Stomach (tissue), 8 donors: ENCODE measurements at regions not wholly inside any gene's neighbourhood (a gene's known extent, or its start where the extent isn't known, plus 50 kb on each side); places are given as distances from the start of the nearest gene placed in this dataset.
A peak's percentile ranks its signal among the peaks of the same experiment; 100 is the strongest.

Experiments
- DNase-seq, 2 donors: peaks; one replicate each; pipeline versions ENCODE4 v3.0.0 to v3.0.0-alpha.2; 2013 to 2019
- H3K27ac ChIP-seq, 5 donors: fragments of 200-600 bp in 4 of 5; sonication (generic) in 4 of 5; one replicate each; pipeline ENCODE4 v1.5.1; 2013 to 2019; ENCODE audit warnings: mild to moderate bottlenecking in 1 of 5, moderate library complexity in 1 of 5
- H3K27me3 ChIP-seq, 3 donors: fragments of 200-600 bp; sonication (generic); one replicate each; pipeline ENCODE4 v1.5.1; 2017 to 2019; ENCODE audit warnings: mixed run types in 1 of 3
- H3K36me3 ChIP-seq, 4 donors: fragments of 200-600 bp; sonication (generic); 1 replicate in 3 of 4; 2 replicates in 1 of 4; pipeline ENCODE4 v1.5.1; 2016 to 2019
- H3K4me1 ChIP-seq, 4 donors: fragments of 200-600 bp; sonication (generic); one replicate each; pipeline ENCODE4 v1.5.1; 2016 to 2019
- H3K4me3 ChIP-seq, 4 donors: fragments of 200-600 bp; sonication (generic) in 3 of 4; one replicate each; pipeline ENCODE4 v1.5.1; 2016 to 2019; ENCODE audit warnings: mild to moderate bottlenecking in 1 of 4
- H3K9me3 ChIP-seq, 4 donors: fragments of 200-600 bp; sonication (generic); one replicate each; pipeline ENCODE4 v1.5.1; 2016 to 2019
- CTCF ChIP-seq, 7 experiments: fragments of 450-650 bp in 4 of 7; fragments of 200-600 bp in 3 of 7; sonication (generic) in 3 of 7; IDR thresholded peaks; one replicate each; pipeline ENCODE4 v1.5.1; 2016 to 2019; ENCODE audit warnings: antibody characterized with exemption in 7 of 7, control low read depth in 2 of 7, mild to moderate bottlenecking in 1 of 7
- EP300 ChIP-seq: sonication (generic); formaldehyde crosslinking; IDR thresholded peaks from one replicate; pipeline ENCODE4 v1.6.1; 2017; ENCODE audit warnings: antibody characterized with exemption
- POLR2A ChIP-seq, 4 donors: fragments of 450-650 bp; IDR thresholded peaks; one replicate each; pipeline ENCODE4 v1.6.1; 2016; ENCODE audit warnings: antibody characterized with exemption in 4 of 4, control low read depth in 2 of 4, mild to moderate bottlenecking in 1 of 4, moderate library complexity in 1 of 4
- POLR2AphosphoS5 ChIP-seq, 3 donors: sonication (generic); formaldehyde crosslinking; IDR thresholded peaks; one replicate each; pipeline ENCODE4 v1.6.1; 2016; ENCODE audit warnings: antibody characterized with exemption in 3 of 3
- WGBS, 5 donors: extraction: QIAGEN DNeasy Blood & Tissue Kit in 3 of 5; methylation state at CpG; one replicate each; pipeline versions ENCODE4 v1.1.5 to v1.1.7; 2013 to 2018; 5-methylcytosine and 5-hydroxymethylcytosine counted together
- intact Hi-C: fragments of 100-400 bp; cut with DNase I; formaldehyde crosslinking; loops from one replicate; pipeline ENCODE4 v1.15.1; 2023; ENCODE audit warnings: low total_unique reads
- donor health status: healthy with polysubstance abuse.
- donor health status: Bipolar disorder and iron deficiency.
- donor health status: healthy.

- DNase-seq: no peak
- Histone ChIP-seq H3K36me3 (no peaks in the 10 kb centered on the region), H3K4me3 (no peak overlapping the region), H3K27me3 (peaks cover 0 to 7% (median 0%) of the 10 kb centered on the region in 3 donors), H3K9me3 (no peaks in the 10 kb centered on the region), H3K27ac (no peak overlapping the region), H3K4me1 (no peaks in the 10 kb centered on the region)
- TF ChIP-seq POLR2AphosphoS5 (IDR thresholded peaks at IDR 0.05): no peak
- TF ChIP-seq CTCF (IDR thresholded peaks at IDR 0.05): no peak
- TF ChIP-seq POLR2A (IDR thresholded peaks at IDR 0.05): no peak
- TF ChIP-seq EP300: no peak
- intact Hi-C loops: no loop called here
- WGBS, 5 donors: 92 to 96% (median 93%) methylated on average over 7 of the region's 7 CpGs
Observed at GRCh38 chr2:241940329-241940728, 70.8 kb downstream of the RTP5 start.

GRCh38 chr2:241941691-241942301 is 72.3 kb downstream of the RTP5 start:
- DNase-seq: peak; percentile 13 to 54
- WGBS, 5 donors: 43 to 50% (median 48%) methylated on average over 17 of the region's 17 CpGs

GRCh38 chr2:241942416-241943208 is 73.1 kb downstream of the RTP5 start:
- Histone ChIP-seq H3K4me3 (no peak overlapping the region), H3K27me3 (peaks cover 0 to 10% (median 0%) of the 10 kb centered on the region in 3 donors), H3K4me1 (no peaks in the 10 kb centered on the region), H3K27ac (no peak overlapping the region), H3K36me3 (no peaks in the 10 kb centered on the region), H3K9me3 (no peaks in the 10 kb centered on the region)
- DNase-seq: peak in 1 of 2 donors; percentile 16
- 85 to 92% (median 91%) methylated on average over 18 to 19 of the region's 19 CpGs for WGBS, 5 donors
- intact Hi-C loops: no loop called here
- no peak for TF ChIP-seq CTCF (IDR thresholded peaks at IDR 0.05)

More at GRCh38 chr2:241941691-241942301, 72.3 kb downstream of the RTP5 start:
- no peak for TF ChIP-seq CTCF (IDR thresholded peaks at IDR 0.05)
- TF ChIP-seq POLR2AphosphoS5 (IDR thresholded peaks at IDR 0.05): no peak
- TF ChIP-seq POLR2A (IDR thresholded peaks at IDR 0.05): no peak
- no peak for TF ChIP-seq EP300
- no peak overlapping the region for H3K4me3 ChIP-seq
- H3K4me1 ChIP-seq: no peaks in the 10 kb centered on the region
- intact Hi-C loops: no loop called here
- no peaks in the 10 kb centered on the region for H3K36me3 ChIP-seq
- H3K9me3 ChIP-seq: no peaks in the 10 kb centered on the region
- H3K27me3 ChIP-seq: peaks cover 0 to 2% (median 0%) of the 10 kb centered on the region in 3 donors
- no peak overlapping the region for H3K27ac ChIP-seq

- no peaks in the 10 kb centered on the region for H3K36me3 ChIP-seq
- H3K27ac ChIP-seq: no peak overlapping the region
- H3K4me1 ChIP-seq: no peaks in the 10 kb centered on the region
- DNase-seq: no peak
- peaks cover 0 to 14% (median 0%) of the 10 kb centered on the region in 3 donors for H3K27me3 ChIP-seq
- WGBS, 5 donors: 80 to 87% (median 85%) methylated on average over 13 to 15 of the region's 15 CpGs
- no peaks in the 10 kb centered on the region for H3K9me3 ChIP-seq
- no peak overlapping the region for H3K4me3 ChIP-seq
- intact Hi-C loops: no loop called here
- TF ChIP-seq POLR2AphosphoS5 (IDR thresholded peaks at IDR 0.05) (no peak), EP300 (no peak), POLR2A (IDR thresholded peaks at IDR 0.05) (no peak), CTCF (IDR thresholded peaks at IDR 0.05) (no peak)
Observed at GRCh38 chr2:241943209-241943850, 73.8 kb downstream of the RTP5 start.
